DMS53 treated with DMSO at 0.1 percent for 48 hours (cell line): ENCODE measurements at regions not wholly inside any gene's neighbourhood (a gene's known extent, or its start where the extent isn't known, plus 50 kb on each side); places are given as distances from the start of the nearest gene placed in this dataset.

Experiments used
- DNase-seq: peaks from one replicate; lab custom pipeline; 2025; ENCODE audit not compliant: unreplicated experiment; lab: John Stamatoyannopoulos, UW

- no peak for DNase-seq
These were observed 1363.0 kb downstream of the TBC1D22A start for GRCh38 chr22:48125416-48125815.

DNA sequence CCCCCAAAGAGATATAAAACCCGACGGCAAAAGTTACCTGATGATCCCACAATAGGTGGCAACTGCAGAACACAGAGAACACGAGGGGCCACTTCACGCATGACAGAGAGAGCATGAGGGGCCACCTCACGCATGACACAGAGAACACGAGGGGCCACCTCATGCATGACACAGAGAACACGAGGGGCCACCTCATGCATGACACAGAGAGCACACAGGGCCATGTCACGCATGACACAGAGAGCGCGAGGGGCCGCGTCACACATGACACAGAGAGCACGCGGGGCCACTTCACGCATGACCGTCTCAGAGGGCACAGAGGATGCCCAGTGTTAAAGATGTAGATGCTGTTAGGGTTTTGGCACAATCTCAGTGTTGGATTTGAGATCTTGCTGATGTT lies 1359.5 kb downstream of the TBC1D22A start:
- DNase-seq: no peak

GRCh38 chr22:48118654-48119053 lies 1356.2 kb downstream of the TBC1D22A start:
- DNase-seq: no peak

GRCh38 chr22:48116871-48117270 lies 1354.4 kb downstream of the TBC1D22A start:
- DNase-seq: no peak

- no peak for DNase-seq
These were observed 1350.5 kb downstream of the TBC1D22A start for GRCh38 chr22:48112687-48113521.

GRCh38 chr22:48106715-48107259 lies 1344.3 kb downstream of the TBC1D22A start:
- no peak for DNase-seq

- no peak for DNase-seq
These were observed 1343.8 kb downstream of the TBC1D22A start for GRCh38 chr22:48106215-48106614.

GRCh38 chr22:48105259-48105658 lies 1342.8 kb downstream of the TBC1D22A start:
- DNase-seq: no peak

- DNase-seq: no peak
These were observed 1342.3 kb downstream of the TBC1D22A start for GRCh38 chr22:48104766-48105165.

DNA sequence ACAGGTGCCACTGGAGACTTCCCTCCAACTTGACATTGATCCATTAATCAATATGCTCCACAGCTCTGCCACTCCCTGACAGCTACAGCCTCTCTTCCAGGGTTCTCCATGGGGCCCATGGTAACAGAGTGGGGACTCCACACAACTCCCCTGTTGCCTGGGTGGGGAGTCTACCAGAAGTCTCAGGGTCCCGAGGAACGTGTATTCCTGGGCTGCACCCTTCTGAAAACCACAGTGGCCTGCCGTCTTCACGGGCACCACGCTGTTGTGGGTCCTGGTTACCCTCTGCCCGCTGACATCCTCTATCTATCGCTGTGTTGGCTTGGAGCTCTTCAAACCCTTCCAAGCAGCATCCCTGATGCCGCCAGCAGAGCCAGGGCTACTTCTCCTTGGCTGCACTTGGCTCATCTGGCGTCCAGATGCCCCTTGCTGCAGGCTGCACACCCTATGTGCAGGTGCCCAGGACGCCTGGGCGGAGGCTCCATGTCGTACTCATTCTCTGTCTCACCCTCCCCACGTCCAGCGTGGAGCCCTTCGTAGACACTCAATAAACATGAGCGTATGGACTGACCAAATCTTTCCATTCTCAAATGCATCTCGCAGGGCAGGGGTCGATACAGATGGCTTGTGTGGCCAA lies 1341.8 kb downstream of the TBC1D22A start:
- DNase-seq: no peak

DNA sequence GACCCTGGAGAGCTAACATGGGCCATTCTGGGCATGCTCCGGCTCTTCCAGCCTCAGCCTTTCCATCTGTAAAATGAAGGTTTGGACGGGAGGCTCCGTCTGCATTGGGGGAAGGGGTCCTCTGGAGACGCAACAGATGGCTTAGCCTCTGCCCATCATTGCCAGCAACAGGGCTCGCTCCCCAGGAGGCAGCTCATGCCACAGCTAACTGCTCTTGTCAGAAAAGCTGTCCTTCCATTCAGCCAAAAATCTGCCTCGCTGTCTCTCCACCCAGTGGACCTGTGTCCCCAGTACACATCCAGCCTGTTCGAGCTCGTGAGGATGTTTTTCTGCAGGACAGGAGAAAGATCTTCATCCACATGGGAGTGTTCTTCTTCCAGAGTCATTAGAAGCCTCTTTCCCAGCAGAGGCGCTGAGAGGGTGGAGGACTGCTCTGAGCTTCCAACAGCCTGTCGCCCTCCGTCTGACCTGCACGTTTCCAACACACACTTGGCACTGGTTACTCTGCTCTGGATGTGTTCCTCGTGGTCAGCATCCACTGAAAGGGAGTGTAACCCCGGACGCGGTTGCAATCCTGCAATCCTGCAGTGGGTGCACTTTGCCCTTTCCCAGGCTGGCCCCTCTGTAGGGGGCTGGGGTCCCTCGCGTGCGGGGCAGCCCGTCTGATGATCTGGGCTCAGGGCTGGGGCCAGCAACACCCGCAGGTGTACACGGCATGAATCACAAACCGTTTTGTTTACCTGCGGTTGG lies 1340.9 kb downstream of the TBC1D22A start:
- DNase-seq: no peak

- no peak for DNase-seq
These were observed 1340.1 kb downstream of the TBC1D22A start for GRCh38 chr22:48102581-48102980.

GRCh38 chr22:48101704-48102103 lies 1339.3 kb downstream of the TBC1D22A start:
- DNase-seq: no peak

DNA sequence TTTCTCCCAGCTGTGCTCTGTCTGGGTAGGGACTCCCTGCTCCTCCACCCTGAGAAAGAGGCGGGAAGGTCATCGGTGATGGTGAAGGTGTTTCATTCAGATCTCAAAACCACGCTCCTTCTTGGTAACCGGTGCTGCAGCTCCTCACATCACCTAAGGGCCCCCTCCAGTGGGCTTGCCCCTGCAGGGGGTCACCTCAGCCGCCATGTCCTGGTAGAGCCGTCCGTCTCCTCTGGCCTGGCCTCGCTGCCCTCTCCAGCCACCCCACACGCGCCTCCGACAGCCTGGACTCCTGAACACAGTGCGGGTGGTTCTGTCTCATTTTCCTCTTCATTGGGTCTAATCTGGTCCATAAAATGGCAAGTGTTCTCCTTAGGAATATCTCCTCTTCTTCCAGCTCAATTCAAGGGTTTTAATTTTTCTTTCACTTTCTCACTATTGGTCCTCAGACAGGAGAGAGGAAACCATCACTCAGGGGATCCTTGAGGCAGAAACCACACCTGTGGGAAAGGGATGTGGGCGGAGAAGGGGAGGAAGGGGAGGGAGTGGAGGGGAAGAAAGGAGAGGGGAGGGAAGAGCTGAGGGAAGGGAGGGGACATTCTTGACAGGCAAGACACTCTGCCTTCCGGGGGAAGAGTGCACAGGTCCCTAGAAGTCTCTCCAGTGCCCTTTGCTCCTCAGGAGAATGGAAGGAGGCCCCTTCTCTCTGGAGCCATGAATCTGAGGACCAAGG lies 1338.4 kb downstream of the TBC1D22A start:
- no peak for DNase-seq

DNA sequence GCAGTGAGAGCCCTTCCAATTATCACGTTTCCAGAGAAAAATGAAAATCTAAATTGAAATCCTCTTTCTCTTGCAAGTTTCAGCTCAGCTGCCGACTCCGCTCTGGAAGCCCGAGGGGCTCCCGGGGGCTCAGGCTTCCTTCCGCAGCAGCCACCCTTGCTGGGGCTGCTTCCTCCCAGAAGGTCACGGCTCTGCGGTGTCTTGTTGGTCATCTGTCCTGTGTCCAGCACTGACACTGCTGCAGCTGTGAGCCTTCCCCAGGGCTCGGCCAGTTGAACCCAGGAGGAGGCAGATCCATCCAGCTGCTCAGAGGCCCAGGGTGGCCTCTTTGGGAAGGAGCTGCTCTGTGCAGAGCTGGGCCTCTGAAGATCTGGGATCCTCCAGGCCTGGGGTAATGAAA lies 1337.2 kb downstream of the TBC1D22A start:
- no peak for DNase-seq

GRCh38 chr22:48099251-48099650 lies 1336.8 kb downstream of the TBC1D22A start:
- no peak for DNase-seq

DNA sequence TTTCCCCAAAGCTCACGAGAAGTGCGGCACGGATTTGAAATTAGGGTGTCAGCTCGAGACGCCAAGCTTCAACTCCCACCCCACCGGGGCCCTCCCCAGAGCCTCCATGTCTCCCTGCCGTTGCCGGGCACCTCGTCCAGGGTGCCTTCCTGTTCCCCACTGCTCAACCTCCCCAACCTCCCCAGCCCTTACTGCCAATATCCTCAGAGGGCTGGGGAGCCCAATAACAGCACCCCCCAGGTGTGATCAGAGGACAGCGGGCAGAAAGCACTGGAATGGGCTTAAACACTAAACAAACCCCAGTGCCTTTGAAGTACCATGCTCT lies 1336.4 kb downstream of the TBC1D22A start:
- DNase-seq: no peak

DNA sequence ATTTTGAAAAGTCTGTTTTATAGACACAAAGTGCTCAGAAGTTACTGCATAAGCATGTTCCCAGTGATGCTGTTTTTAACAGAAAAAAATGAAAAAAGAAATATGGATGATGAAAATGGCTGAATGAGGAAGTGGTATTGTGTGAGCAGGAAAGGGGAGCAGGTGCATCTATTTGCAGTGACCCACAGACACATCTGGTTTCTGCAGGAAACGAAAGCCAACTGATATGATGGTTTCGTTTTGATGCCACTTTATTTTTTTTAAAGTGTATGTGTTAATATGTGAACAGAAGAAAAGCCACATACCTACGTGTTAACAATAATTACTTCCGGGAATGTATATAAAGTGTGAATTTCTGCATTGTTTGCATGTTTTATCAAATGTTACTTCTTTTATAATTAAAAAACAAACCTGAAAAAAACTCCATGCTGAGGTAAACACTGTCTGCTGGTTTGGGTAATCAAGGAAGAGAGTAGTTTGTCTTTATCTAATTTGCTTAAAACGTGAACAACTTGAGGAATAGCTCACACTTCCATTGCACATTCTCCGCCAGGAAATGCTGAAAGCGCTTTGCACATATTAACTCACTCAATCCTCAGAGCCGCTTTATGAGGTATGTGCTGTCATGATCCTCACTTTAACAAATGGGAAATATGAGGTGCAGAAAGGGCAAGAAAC lies 1335.9 kb downstream of the TBC1D22A start:
- no peak for DNase-seq

- DNase-seq: no peak
These were observed 1335.3 kb downstream of the TBC1D22A start for GRCh38 chr22:48097723-48098122.

GRCh38 chr22:48096851-48097665 lies 1334.6 kb downstream of the TBC1D22A start:
- DNase-seq: no peak
